ENCODE measurements at regions not wholly inside any gene's neighbourhood (a gene's known extent, or its start where the extent isn't known, plus 50 kb on each side); places are given as distances from the start of the nearest gene placed in this dataset.

GRCh38 chr4:155573126-155573525 lies 93.5 kb upstream of the GUCY1A1 start:
- 0 out of 2 replicates have a peak, but pooled peaks cover 8% of the 10 kb centered on the region for H3K4me1 ChIP-seq (ENCODE audit: low read length)
- TF ChIP-seq EZH2phosphoT487 (IDR thresholded peaks at IDR 0.05; ENCODE audit: low read length) = no peak
- DNase-seq = no peak

GRCh38 chr4:155572106-155572703 lies 94.4 kb upstream of the GUCY1A1 start:
- 0 out of 2 replicates have a peak, but pooled peaks cover 4% of the 10 kb centered on the region for H3F3A ChIP-seq (ENCODE audit: insufficient read depth, low read length)
- no peaks in the 10 kb centered on the region for H3K9me3 ChIP-seq (replicated peaks; ENCODE audit: insufficient read depth, low read length)
- H3K4me2 ChIP-seq (ENCODE audit: low read depth, low read length) = peak overlapping the region; percentile 41
- H2AFZ ChIP-seq (ENCODE audit: low read length) = peak overlapping the region; percentile 47
- DNase-seq = peak; percentile 27
- H3K79me2 ChIP-seq (ENCODE audit: low read length) = no peaks in the 10 kb centered on the region
- H3K4me1 ChIP-seq (ENCODE audit: low read length) = 0 out of 2 replicates have a peak, but pooled peaks cover 8% of the 10 kb centered on the region
- H3K9me2 ChIP-seq (replicated peaks; ENCODE audit: insufficient read depth, low read length) = no peaks in the 10 kb centered on the region
- no peaks in the 10 kb centered on the region for H3K27me3 ChIP-seq (replicated peaks; ENCODE audit: insufficient read depth, low read length)
- H3K4me3 ChIP-seq (ENCODE audit: low read length) = peak overlapping the region; percentile 16; the same call in 1 of the 2 replicates
- H3K9ac ChIP-seq (ENCODE audit: low read length) = no peak overlapping the region
- H4K20me1 ChIP-seq (ENCODE audit: insufficient read depth, low read length) = no peaks in the 10 kb centered on the region
- peak overlapping the region; percentile 24; the same call in 1 of the 2 replicates for H3K27ac ChIP-seq (ENCODE audit: low read length)
- no peak for TF ChIP-seq EZH2phosphoT487 (IDR thresholded peaks at IDR 0.05; ENCODE audit: low read length)
- no peak for TF ChIP-seq EZH2 (optimal IDR thresholded peaks at IDR 0.05; ENCODE audit: low read depth, low read length)
- no peak for TF ChIP-seq CTCF (IDR thresholded peaks at IDR 0.05; ENCODE audit: low read length)
- no peaks in the 10 kb centered on the region for H3K36me3 ChIP-seq (replicated peaks; ENCODE audit: insufficient read depth, low read length)

More at GRCh38 chr4:155573126-155573525, 93.5 kb upstream of the GUCY1A1 start:
- H3K27me3 ChIP-seq (replicated peaks; ENCODE audit: insufficient read depth, low read length) = no peaks in the 10 kb centered on the region
- 0 out of 2 replicates have a peak, but pooled peaks cover 4% of the 10 kb centered on the region for H3F3A ChIP-seq (ENCODE audit: insufficient read depth, low read length)
- no peaks in the 10 kb centered on the region for H4K20me1 ChIP-seq (ENCODE audit: insufficient read depth, low read length)
- H3K27ac ChIP-seq (ENCODE audit: low read length) = no peak overlapping the region
- no peaks in the 10 kb centered on the region for H3K9me2 ChIP-seq (replicated peaks; ENCODE audit: insufficient read depth, low read length)
- no peaks in the 10 kb centered on the region for H3K79me2 ChIP-seq (ENCODE audit: low read length)
- no peak overlapping the region for H3K4me2 ChIP-seq (ENCODE audit: low read depth, low read length)
- no peaks in the 10 kb centered on the region for H3K36me3 ChIP-seq (replicated peaks; ENCODE audit: insufficient read depth, low read length)
- no peak overlapping the region for H3K4me3 ChIP-seq (ENCODE audit: low read length)
- no peaks in the 10 kb centered on the region for H3K9me3 ChIP-seq (replicated peaks; ENCODE audit: insufficient read depth, low read length)
- no peak overlapping the region for H3K9ac ChIP-seq (ENCODE audit: low read length)
- no peak overlapping the region for H2AFZ ChIP-seq (ENCODE audit: low read length)

- no peaks in the 10 kb centered on the region for H3K9me2 ChIP-seq (replicated peaks; ENCODE audit: insufficient read depth, low read length)
- H4K20me1 ChIP-seq (ENCODE audit: insufficient read depth, low read length) = no peaks in the 10 kb centered on the region
- H3K27me3 ChIP-seq (replicated peaks; ENCODE audit: insufficient read depth, low read length) = no peaks in the 10 kb centered on the region
- H3K79me2 ChIP-seq (ENCODE audit: low read length) = no peaks in the 10 kb centered on the region
- H3K9ac ChIP-seq (ENCODE audit: low read length) = no peak overlapping the region
- no peak overlapping the region for H3K4me2 ChIP-seq (ENCODE audit: low read depth, low read length)
- 0 out of 2 replicates have a peak, but pooled peaks cover 8% of the 10 kb centered on the region for H3K4me1 ChIP-seq (ENCODE audit: low read length)
- no peak overlapping the region for H3K27ac ChIP-seq (ENCODE audit: low read length)
- no peak overlapping the region for H2AFZ ChIP-seq (ENCODE audit: low read length)
- H3K36me3 ChIP-seq (replicated peaks; ENCODE audit: insufficient read depth, low read length) = no peaks in the 10 kb centered on the region
- no peak overlapping the region for H3K4me3 ChIP-seq (ENCODE audit: low read length)
- TF ChIP-seq EZH2phosphoT487 (IDR thresholded peaks at IDR 0.05; ENCODE audit: low read length) (no peak), CTCF (IDR thresholded peaks at IDR 0.05; ENCODE audit: low read length) (no peak), EZH2 (optimal IDR thresholded peaks at IDR 0.05; ENCODE audit: low read depth, low read length) (no peak)
- H3K9me3 ChIP-seq (replicated peaks; ENCODE audit: insufficient read depth, low read length) = no peaks in the 10 kb centered on the region
- no peak for DNase-seq
- 0 out of 2 replicates have a peak, but pooled peaks cover 4% of the 10 kb centered on the region for H3F3A ChIP-seq (ENCODE audit: insufficient read depth, low read length)
Observed at GRCh38 chr4:155571184-155571944, 95.3 kb upstream of the GUCY1A1 start.
